Astrocyte (in vitro differentiated cells and primary cell): ENCODE measurements at regions not wholly inside any gene's neighbourhood (a gene's known extent, or its start where the extent isn't known, plus 50 kb on each side); places are given as distances from the start of the nearest gene placed in this dataset.

ENCODE experiments used
- EZH2 ChIP-seq: IDR thresholded peaks from 2 replicates; pipeline ENCODE4 v1.6.1; 2012; ENCODE audit warnings: mild to moderate bottlenecking, low read length, inconsistent platforms; ENCODE audit not compliant: insufficient read depth
- TF ChIP-seq, protein P1 (sequence below): IDR thresholded peaks from 2 replicates; pipeline ENCODE4 v1.5.1; 2011; ENCODE audit warnings: low read depth, mild to moderate bottlenecking, inconsistent platforms, low read length, moderate library complexity; ENCODE audit not compliant: insufficient read depth

DNA sequence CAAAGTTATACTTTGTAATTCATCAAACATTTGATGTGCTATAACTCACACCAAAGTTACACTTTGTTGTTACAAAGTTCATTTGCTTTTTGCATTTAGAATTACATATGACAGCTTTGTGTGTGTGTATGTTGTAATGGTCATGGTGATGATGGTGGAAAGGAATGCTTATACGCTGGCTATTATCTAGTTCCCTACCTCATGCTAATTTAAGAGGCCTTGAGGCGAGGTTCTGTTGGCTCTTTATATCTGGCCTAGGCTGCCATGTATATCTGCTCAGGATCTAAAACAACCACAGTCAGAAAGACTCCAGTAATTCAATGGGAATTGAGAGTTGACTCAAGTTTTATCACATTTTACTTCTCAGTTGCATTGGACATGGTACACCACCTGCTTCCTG lies 123.4 kb downstream of the SLC17A6 start:
- TF ChIP-seq, protein P1, sequence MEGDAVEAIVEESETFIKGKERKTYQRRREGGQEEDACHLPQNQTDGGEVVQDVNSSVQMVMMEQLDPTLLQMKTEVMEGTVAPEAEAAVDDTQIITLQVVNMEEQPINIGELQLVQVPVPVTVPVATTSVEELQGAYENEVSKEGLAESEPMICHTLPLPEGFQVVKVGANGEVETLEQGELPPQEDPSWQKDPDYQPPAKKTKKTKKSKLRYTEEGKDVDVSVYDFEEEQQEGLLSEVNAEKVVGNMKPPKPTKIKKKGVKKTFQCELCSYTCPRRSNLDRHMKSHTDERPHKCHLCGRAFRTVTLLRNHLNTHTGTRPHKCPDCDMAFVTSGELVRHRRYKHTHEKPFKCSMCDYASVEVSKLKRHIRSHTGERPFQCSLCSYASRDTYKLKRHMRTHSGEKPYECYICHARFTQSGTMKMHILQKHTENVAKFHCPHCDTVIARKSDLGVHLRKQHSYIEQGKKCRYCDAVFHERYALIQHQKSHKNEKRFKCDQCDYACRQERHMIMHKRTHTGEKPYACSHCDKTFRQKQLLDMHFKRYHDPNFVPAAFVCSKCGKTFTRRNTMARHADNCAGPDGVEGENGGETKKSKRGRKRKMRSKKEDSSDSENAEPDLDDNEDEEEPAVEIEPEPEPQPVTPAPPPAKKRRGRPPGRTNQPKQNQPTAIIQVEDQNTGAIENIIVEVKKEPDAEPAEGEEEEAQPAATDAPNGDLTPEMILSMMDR, result no peak
- TF ChIP-seq EZH2, result no peak
